ENCODE measurements at regions not wholly inside any gene's neighbourhood (a gene's known extent, or its start where the extent isn't known, plus 50 kb on each side); places are given as distances from the start of the nearest gene placed in this dataset.

DNA sequence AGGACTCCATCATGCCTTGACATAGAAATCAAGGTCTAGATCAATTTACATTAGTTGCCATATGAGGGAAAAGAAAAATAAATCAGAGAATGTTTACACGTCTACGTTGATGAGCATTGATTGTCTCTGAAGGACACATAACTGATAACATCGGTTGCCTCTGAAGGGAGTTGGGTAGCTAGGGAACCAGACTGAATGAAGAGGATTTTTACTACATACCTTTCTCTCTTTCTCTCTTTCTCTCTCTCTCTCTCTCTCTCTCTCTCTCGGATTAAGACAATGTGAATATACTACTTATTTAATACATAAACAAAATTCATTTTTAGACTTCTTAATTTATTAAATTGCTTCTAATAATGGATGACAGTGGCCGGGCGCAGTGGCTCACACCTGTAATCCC lies 118.4 kb upstream of the DAPK1 start:
- Histone ChIP-seq H3K27me3 (ENCODE audit: control insufficient read depth, insufficient read depth, low read length) (no peaks in the 10 kb centered on the region), H3K4me3 (ENCODE audit: low read depth, low read length) (no peak overlapping the region), H3K9me3 (ENCODE audit: control insufficient read depth, insufficient read depth, low read length) (no peaks in the 10 kb centered on the region), H3K27ac (ENCODE audit: low read depth, low read length) (no peak overlapping the region)
- no peak for DNase-seq (ENCODE audit: low read depth, low spot score)
- POLR2A ChIA-PET = no interaction called here
- CTCF ChIA-PET = no interaction called here
- TF ChIP-seq, protein P1, sequence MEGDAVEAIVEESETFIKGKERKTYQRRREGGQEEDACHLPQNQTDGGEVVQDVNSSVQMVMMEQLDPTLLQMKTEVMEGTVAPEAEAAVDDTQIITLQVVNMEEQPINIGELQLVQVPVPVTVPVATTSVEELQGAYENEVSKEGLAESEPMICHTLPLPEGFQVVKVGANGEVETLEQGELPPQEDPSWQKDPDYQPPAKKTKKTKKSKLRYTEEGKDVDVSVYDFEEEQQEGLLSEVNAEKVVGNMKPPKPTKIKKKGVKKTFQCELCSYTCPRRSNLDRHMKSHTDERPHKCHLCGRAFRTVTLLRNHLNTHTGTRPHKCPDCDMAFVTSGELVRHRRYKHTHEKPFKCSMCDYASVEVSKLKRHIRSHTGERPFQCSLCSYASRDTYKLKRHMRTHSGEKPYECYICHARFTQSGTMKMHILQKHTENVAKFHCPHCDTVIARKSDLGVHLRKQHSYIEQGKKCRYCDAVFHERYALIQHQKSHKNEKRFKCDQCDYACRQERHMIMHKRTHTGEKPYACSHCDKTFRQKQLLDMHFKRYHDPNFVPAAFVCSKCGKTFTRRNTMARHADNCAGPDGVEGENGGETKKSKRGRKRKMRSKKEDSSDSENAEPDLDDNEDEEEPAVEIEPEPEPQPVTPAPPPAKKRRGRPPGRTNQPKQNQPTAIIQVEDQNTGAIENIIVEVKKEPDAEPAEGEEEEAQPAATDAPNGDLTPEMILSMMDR (IDR thresholded peaks at IDR 0.05; ENCODE audit: low read depth, low read length) = no peak

GRCh38 chr9:87381050-87381711 lies 116.5 kb upstream of the DAPK1 start:
- Histone ChIP-seq H3K9me3 (ENCODE audit: control insufficient read depth, insufficient read depth, low read length) (peaks cover 2% of the 10 kb centered on the region; the same call in 1 of the 2 replicates), H3K27ac (ENCODE audit: low read depth, low read length) (no peak overlapping the region), H3K27me3 (ENCODE audit: control insufficient read depth, insufficient read depth, low read length) (no peaks in the 10 kb centered on the region), H3K4me3 (ENCODE audit: low read depth, low read length) (no peak overlapping the region)
- POLR2A ChIA-PET = no interaction called here
- CTCF ChIA-PET = no interaction called here
- DNase-seq (ENCODE audit: low read depth, low spot score) = no peak
- TF ChIP-seq, protein P1 (IDR thresholded peaks at IDR 0.05; ENCODE audit: low read depth, low read length) = no peak

GRCh38 chr9:87381746-87382145 lies 115.9 kb upstream of the DAPK1 start:
- peaks cover 2% of the 10 kb centered on the region; the same call in 1 of the 2 replicates for H3K9me3 ChIP-seq (ENCODE audit: control insufficient read depth, insufficient read depth, low read length)
- TF ChIP-seq, protein P1 (IDR thresholded peaks at IDR 0.05; ENCODE audit: low read depth, low read length) = no peak
- DNase-seq (ENCODE audit: low read depth, low spot score) = no peak
- H3K4me3 ChIP-seq (ENCODE audit: low read depth, low read length) = no peak overlapping the region
- no peak overlapping the region for H3K27ac ChIP-seq (ENCODE audit: low read depth, low read length)
- ChIA-PET CTCF (no interaction called here), POLR2A (no interaction called here)
- H3K27me3 ChIP-seq (ENCODE audit: control insufficient read depth, insufficient read depth, low read length) = no peaks in the 10 kb centered on the region

DNA sequence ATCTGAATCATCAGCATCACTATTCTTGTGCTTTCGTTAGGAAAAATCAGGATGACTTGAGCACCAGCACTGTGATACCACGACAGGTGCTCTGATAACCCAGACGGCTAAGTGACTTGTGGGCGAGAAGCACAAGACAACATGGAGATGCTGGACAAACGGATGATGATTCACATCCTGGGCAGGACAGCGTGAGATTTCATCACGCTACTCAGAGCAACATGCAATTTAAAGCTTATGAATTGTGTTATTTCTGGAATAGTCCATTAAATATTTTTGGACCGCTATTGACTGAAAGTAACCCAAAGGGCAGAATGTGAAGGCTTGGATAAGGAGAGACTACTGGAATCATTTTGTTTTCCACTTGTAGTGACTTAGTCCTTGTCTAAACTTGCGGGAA lies 114.8 kb upstream of the DAPK1 start:
- Histone ChIP-seq H3K4me3 (ENCODE audit: low read depth, low read length) (no peak overlapping the region), H3K27me3 (ENCODE audit: control insufficient read depth, insufficient read depth, low read length) (no peaks in the 10 kb centered on the region), H3K9me3 (ENCODE audit: control insufficient read depth, insufficient read depth, low read length) (peaks cover 2% of the 10 kb centered on the region; the same call in 1 of the 2 replicates), H3K27ac (ENCODE audit: low read depth, low read length) (no peak overlapping the region)
- DNase-seq (ENCODE audit: low read depth, low spot score) = no peak
- ChIA-PET CTCF (no interaction called here), POLR2A (no interaction called here)
- TF ChIP-seq, protein P1 (IDR thresholded peaks at IDR 0.05; ENCODE audit: low read depth, low read length) = no peak

- H3K27ac ChIP-seq (ENCODE audit: low read depth, low read length) = no peak overlapping the region
- H3K4me3 ChIP-seq (ENCODE audit: low read depth, low read length) = no peak overlapping the region
- CTCF ChIA-PET = no interaction called here
- DNase-seq (ENCODE audit: low read depth, low spot score) = no peak
- TF ChIP-seq, protein P1 (IDR thresholded peaks at IDR 0.05; ENCODE audit: low read depth, low read length) = no peak
- POLR2A ChIA-PET = no interaction called here
- peaks cover 2% of the 10 kb centered on the region; the same call in 1 of the 2 replicates for H3K9me3 ChIP-seq (ENCODE audit: control insufficient read depth, insufficient read depth, low read length)
- H3K27me3 ChIP-seq (ENCODE audit: control insufficient read depth, insufficient read depth, low read length) = no peaks in the 10 kb centered on the region
These were observed 114.1 kb upstream of the DAPK1 start for GRCh38 chr9:87383344-87384150.
